GM23248 (cell line): ENCODE measurements at regions not wholly inside any gene's neighbourhood (a gene's known extent, or its start where the extent isn't known, plus 50 kb on each side); places are given as distances from the start of the nearest gene placed in this dataset.

Experiments used
- DNase-seq: peaks from one replicate; pipeline ENCODE4 v3.0.0-alpha.2; 2015
- H2AFZ ChIP-seq: fragments of 200-600 bp; sonication (generic); 2 replicates; pipeline ENCODE4 v1.6.1; 2016; ENCODE audit warnings: antibody characterized with exemption
- H3F3A ChIP-seq: fragments of 200-600 bp; sonication (generic); 2 replicates; pipeline ENCODE4 v1.6.1; 2016; ENCODE audit warnings: mild to moderate bottlenecking, antibody characterized with exemption, mixed run types; ENCODE audit not compliant: insufficient read depth
- H3K27ac ChIP-seq: fragments of 200-600 bp; sonication (generic); 2 replicates; pipeline ENCODE4 v1.5.1; 2016; ENCODE audit warnings: mild to moderate bottlenecking
- H3K27me3 ChIP-seq: fragments of 200-600 bp; sonication (generic); replicated peaks from 2 replicates; pipeline ENCODE4 v1.6.1; 2016; ENCODE audit warnings: mild to moderate bottlenecking; ENCODE audit not compliant: insufficient read depth
- H3K36me3 ChIP-seq: fragments of 200-600 bp; sonication (generic); 2 replicates; pipeline ENCODE4 v1.6.1; 2016; ENCODE audit warnings: low read depth, mild to moderate bottlenecking
- H3K4me1 ChIP-seq: fragments of 200-600 bp; sonication (generic); 2 replicates; pipeline ENCODE4 v1.6.1; 2016; ENCODE audit warnings: mild to moderate bottlenecking; ENCODE audit not compliant: insufficient read depth
- H3K4me2 ChIP-seq: fragments of 200-600 bp; sonication (generic); one replicate; pipeline ENCODE4 v1.6.1; 2016; ENCODE audit warnings: mild to moderate bottlenecking; ENCODE audit not compliant: unreplicated experiment
- H3K4me3 ChIP-seq: fragments of 200-600 bp; sonication (generic); 2 replicates; pipeline ENCODE4 v1.5.1; 2016; ENCODE audit warnings: mild to moderate bottlenecking
- H3K79me2 ChIP-seq: fragments of 200-600 bp; sonication (generic); 2 replicates; pipeline ENCODE4 v1.6.1; 2016; ENCODE audit warnings: mild to moderate bottlenecking; ENCODE audit not compliant: insufficient read depth
- H3K9ac ChIP-seq: fragments of 200-600 bp; sonication (generic); 2 replicates; pipeline ENCODE4 v1.6.1; 2016; ENCODE audit warnings: mild to moderate bottlenecking
- H3K9me2 ChIP-seq: fragments of 200-600 bp; sonication (generic); 2 replicates; pipeline ENCODE4 v1.6.1; 2016; ENCODE audit warnings: mixed run types, mild to moderate bottlenecking, moderate library complexity; ENCODE audit not compliant: insufficient read depth
- H3K9me3 ChIP-seq: fragments of 200-600 bp; sonication (generic); one replicate; pipeline ENCODE4 v1.6.1; 2017; ENCODE audit warnings: low read depth
- H4K20me1 ChIP-seq: fragments of 200-600 bp; sonication (generic); 2 replicates; pipeline ENCODE4 v1.6.0; 2016; ENCODE audit not compliant: insufficient read depth
- EZH2 ChIP-seq: fragments of 200-600 bp; sonication (generic); IDR thresholded peaks from 2 replicates; pipeline ENCODE4 v1.6.1; 2018; ENCODE audit warnings: antibody characterized with exemption, mild to moderate bottlenecking; ENCODE audit not compliant: insufficient read depth, poor library complexity, severe bottlenecking
- EZH2phosphoT487 ChIP-seq: fragments of 200-600 bp; sonication (generic); IDR thresholded peaks from 2 replicates; pipeline ENCODE4 v1.6.1; 2018; ENCODE audit warnings: antibody characterized with exemption, moderate library complexity, mild to moderate bottlenecking, low read depth; ENCODE audit not compliant: insufficient read depth
- WGBS, 2 experiments: methylation state at CpG; one replicate each; pipeline ENCODE4 v1.1.6; 2015 to 2017; ENCODE audit warnings: low lambda C conversion rate in 2 of 2, low coverage in 1 of 2; ENCODE audit errors: missing lambda C conversion rate in 2 of 2; 5-methylcytosine and 5-hydroxymethylcytosine counted together
- in situ Hi-C: fragments of 300-500 bp; cut with MboI; formaldehyde crosslinking; loops from 2 replicates; pipeline ENCODE4 v1.15.0; 2020

- no peaks in the 10 kb centered on the region for H3K4me1 ChIP-seq
- H4K20me1 ChIP-seq, result no peaks in the 10 kb centered on the region
- no peaks in the 10 kb centered on the region for H3K27me3 ChIP-seq
- H3K79me2 ChIP-seq, result no peaks in the 10 kb centered on the region
- no peaks in the 10 kb centered on the region for H3K36me3 ChIP-seq
- in situ Hi-C loops, result no loop called here
- H3K9me3 ChIP-seq, result no peaks in the 10 kb centered on the region
- DNase-seq, result no peak
- H2AFZ ChIP-seq, result no peak overlapping the region
- TF ChIP-seq EZH2phosphoT487, result no peak
- TF ChIP-seq EZH2, result no peak
- 34 to 36% methylated on average over 6 of the region's 6 CpGs for WGBS, 2 experiments
- no peak overlapping the region for H3K27ac ChIP-seq
- no peak overlapping the region for H3K4me3 ChIP-seq
- no peaks in the 10 kb centered on the region for H3F3A ChIP-seq
- no peak overlapping the region for H3K4me2 ChIP-seq
- no peaks in the 10 kb centered on the region for H3K9me2 ChIP-seq
- no peak overlapping the region for H3K9ac ChIP-seq
These were observed 553.3 kb downstream of the CMPK2 start for GRCh38 chr2:6312367-6312766.

GRCh38 chr2:6314218-6314960, 551.3 kb downstream of the CMPK2 start:
- no peak overlapping the region for H3K4me2 ChIP-seq
- no peaks in the 10 kb centered on the region for H3K79me2 ChIP-seq
- H3K4me3 ChIP-seq, result no peak overlapping the region
- no peaks in the 10 kb centered on the region for H3K9me2 ChIP-seq
- in situ Hi-C loops, result no loop called here
- WGBS, 2 experiments, result 8 to 18% methylated on average over 4 of the region's 4 CpGs
- H3K4me1 ChIP-seq, result no peaks in the 10 kb centered on the region
- no peak for DNase-seq
- H3F3A ChIP-seq, result no peaks in the 10 kb centered on the region
- no peak overlapping the region for H3K9ac ChIP-seq
- no peaks in the 10 kb centered on the region for H3K36me3 ChIP-seq
- no peaks in the 10 kb centered on the region for H3K27me3 ChIP-seq
- H4K20me1 ChIP-seq, result no peaks in the 10 kb centered on the region
- H2AFZ ChIP-seq, result no peak overlapping the region
- no peaks in the 10 kb centered on the region for H3K9me3 ChIP-seq
- TF ChIP-seq EZH2 (no peak), EZH2phosphoT487 (no peak)
- H3K27ac ChIP-seq, result no peak overlapping the region

GRCh38 chr2:6325616-6326015, 540.1 kb downstream of the CMPK2 start:
- no peaks in the 10 kb centered on the region for H3K9me2 ChIP-seq
- H3K27me3 ChIP-seq, result no peaks in the 10 kb centered on the region
- H3K9ac ChIP-seq, result no peak overlapping the region
- no peak overlapping the region for H3K4me2 ChIP-seq
- no peaks in the 10 kb centered on the region for H4K20me1 ChIP-seq
- no peak overlapping the region for H3K4me3 ChIP-seq
- no peaks in the 10 kb centered on the region for H3K79me2 ChIP-seq
- no peaks in the 10 kb centered on the region for H3F3A ChIP-seq
- H3K27ac ChIP-seq, result no peak overlapping the region
- H3K9me3 ChIP-seq, result no peaks in the 10 kb centered on the region
- no peak overlapping the region for H2AFZ ChIP-seq
- no peaks in the 10 kb centered on the region for H3K36me3 ChIP-seq
- 42 to 47% methylated on average over 9 of the region's 9 CpGs for WGBS, 2 experiments
- no peak for TF ChIP-seq EZH2
- no peak for TF ChIP-seq EZH2phosphoT487
- no peak for DNase-seq
- in situ Hi-C loops, result no loop called here
- no peaks in the 10 kb centered on the region for H3K4me1 ChIP-seq

GRCh38 chr2:6326958-6327357, 538.7 kb downstream of the CMPK2 start:
- Histone ChIP-seq H2AFZ (no peak overlapping the region), H3K27me3 (no peaks in the 10 kb centered on the region), H3K27ac (no peak overlapping the region), H3K4me2 (no peak overlapping the region), H3K79me2 (no peaks in the 10 kb centered on the region), H3K4me1 (no peaks in the 10 kb centered on the region), H3K9me3 (no peaks in the 10 kb centered on the region), H3K36me3 (no peaks in the 10 kb centered on the region), H4K20me1 (no peaks in the 10 kb centered on the region), H3K4me3 (no peak overlapping the region), H3F3A (no peaks in the 10 kb centered on the region), H3K9me2 (no peaks in the 10 kb centered on the region), H3K9ac (no peak overlapping the region)
- in situ Hi-C loops, result no loop called here
- TF ChIP-seq EZH2, result no peak
- no peak for TF ChIP-seq EZH2phosphoT487
- WGBS, 2 experiments, result 38 to 42% methylated on average over 3 of the region's 3 CpGs
- no peak for DNase-seq

- WGBS, 2 experiments, result 12 to 14% methylated on average over 5 of the region's 5 CpGs
- Histone ChIP-seq H3K27me3 (no peaks in the 10 kb centered on the region), H3K9ac (no peak overlapping the region), H3K36me3 (no peaks in the 10 kb centered on the region), H3K9me2 (no peaks in the 10 kb centered on the region), H3K27ac (no peak overlapping the region), H3K4me1 (no peaks in the 10 kb centered on the region), H3K79me2 (no peaks in the 10 kb centered on the region), H2AFZ (no peak overlapping the region), H3K9me3 (no peaks in the 10 kb centered on the region), H4K20me1 (no peaks in the 10 kb centered on the region), H3K4me3 (no peak overlapping the region), H3K4me2 (no peak overlapping the region), H3F3A (no peaks in the 10 kb centered on the region)
- DNase-seq, result no peak
- in situ Hi-C loops, result no loop called here
- TF ChIP-seq EZH2phosphoT487, result no peak
- TF ChIP-seq EZH2, result no peak
These were observed 528.8 kb downstream of the CMPK2 start for GRCh38 chr2:6336752-6337471.
